ENCODE measurements at regions not wholly inside any gene's neighbourhood (a gene's known extent, or its start where the extent isn't known, plus 50 kb on each side); places are given as distances from the start of the nearest gene placed in this dataset.
A peak's percentile ranks its signal among the peaks of the same experiment; 100 is the strongest.

GRCh38 chr3:72658466-72659100, 189.7 kb downstream of the SHQ1 start:
- no peak overlapping the region for H3K4me3 ChIP-seq (ENCODE audit: low read length)
- Mint-ChIP-seq H3K27ac (no peak overlapping the region), H3K36me3 (ENCODE audit: low read depth) (no peaks in the 10 kb centered on the region), H3K4me1 (peaks cover 14% of the 10 kb centered on the region), H3K9me3 (no peaks in the 10 kb centered on the region), H3K27me3 (ENCODE audit: insufficient read depth) (peaks cover 2% of the 10 kb centered on the region), H3K4me3 (no peak overlapping the region)
- H3K27me3 ChIP-seq (ENCODE audit: control insufficient read depth, insufficient read depth, low read length, poor library complexity, severe bottlenecking) = no peaks in the 10 kb centered on the region
- H3K9ac ChIP-seq (ENCODE audit: extremely low read depth, low read length, poor library complexity, severe bottlenecking) = no peak overlapping the region
- 90 to 98% methylated on average over 6 of the region's 6 CpGs for WGBS, 2 experiments (ENCODE audit: insufficient coverage in 1 of 2, insufficient read length in 1 of 2)
- no peaks in the 10 kb centered on the region for H3K4me1 ChIP-seq (ENCODE audit: control insufficient read depth, insufficient read depth, low read length)
- no peak for DNase-seq
- no peak for TF ChIP-seq CTCF (conservative IDR thresholded peaks at IDR 0.05)
- H3K27ac ChIP-seq (ENCODE audit: low read depth, low read length) = no peak overlapping the region
- H3K9me3 ChIP-seq (ENCODE audit: control insufficient read depth, low read length) = no peaks in the 10 kb centered on the region
- H3K36me3 ChIP-seq (ENCODE audit: control insufficient read depth, insufficient read depth, low read length) = no peaks in the 10 kb centered on the region

GRCh38 chr3:72657666-72658065, 190.6 kb downstream of the SHQ1 start:
- no peak overlapping the region for H3K4me3 Mint-ChIP-seq
- 87 to 90% methylated on average over 3 to 4 of the region's 4 CpGs for WGBS, 2 experiments (ENCODE audit: insufficient coverage in 1 of 2, insufficient read length in 1 of 2)

GRCh38 chr3:72655723-72656122, 192.5 kb downstream of the SHQ1 start:
- no peaks in the 10 kb centered on the region for H3K36me3 ChIP-seq (ENCODE audit: control insufficient read depth, insufficient read depth, low read length)
- no peak overlapping the region for H3K9ac ChIP-seq (ENCODE audit: extremely low read depth, low read length, poor library complexity, severe bottlenecking)
- H3K27ac Mint-ChIP-seq = no peak overlapping the region
- H3K9me3 ChIP-seq (ENCODE audit: control insufficient read depth, low read length) = no peaks in the 10 kb centered on the region
- H3K4me1 ChIP-seq (ENCODE audit: control insufficient read depth, insufficient read depth, low read length) = no peaks in the 10 kb centered on the region
- no peaks in the 10 kb centered on the region for H3K36me3 Mint-ChIP-seq (ENCODE audit: low read depth)
- no peaks in the 10 kb centered on the region for H3K9me3 Mint-ChIP-seq
- no peaks in the 10 kb centered on the region for H3K27me3 ChIP-seq (ENCODE audit: control insufficient read depth, insufficient read depth, low read length, poor library complexity, severe bottlenecking)
- H3K4me1 Mint-ChIP-seq = peaks cover 7% of the 10 kb centered on the region
- peaks cover 2% of the 10 kb centered on the region for H3K27me3 Mint-ChIP-seq (ENCODE audit: insufficient read depth)
- WGBS, 2 experiments (ENCODE audit: insufficient coverage in 1 of 2, insufficient read length in 1 of 2) = 85 to 100% methylated on average over 1 to 6 of the region's 6 CpGs
- H3K4me3 ChIP-seq (ENCODE audit: low read length) = no peak overlapping the region
- peak; percentile 76 for TF ChIP-seq CTCF (conservative IDR thresholded peaks at IDR 0.05)
- DNase-seq = peak; percentile 66
- H3K4me3 Mint-ChIP-seq = no peak overlapping the region
- no peak overlapping the region for H3K27ac ChIP-seq (ENCODE audit: low read depth, low read length)

More at GRCh38 chr3:72657666-72658065, 190.6 kb downstream of the SHQ1 start:
- Histone ChIP-seq H3K4me1 (ENCODE audit: control insufficient read depth, insufficient read depth, low read length) (no peaks in the 10 kb centered on the region), H3K27me3 (ENCODE audit: control insufficient read depth, insufficient read depth, low read length, poor library complexity, severe bottlenecking) (no peaks in the 10 kb centered on the region), H3K36me3 (ENCODE audit: control insufficient read depth, insufficient read depth, low read length) (no peaks in the 10 kb centered on the region), H3K9me3 (ENCODE audit: control insufficient read depth, low read length) (no peaks in the 10 kb centered on the region), H3K27ac (ENCODE audit: low read depth, low read length) (no peak overlapping the region), H3K9ac (ENCODE audit: extremely low read depth, low read length, poor library complexity, severe bottlenecking) (no peak overlapping the region), H3K4me3 (ENCODE audit: low read length) (no peak overlapping the region)
- no peak for DNase-seq
- no peak for TF ChIP-seq CTCF (conservative IDR thresholded peaks at IDR 0.05)
- H3K27ac Mint-ChIP-seq = no peak overlapping the region
- peaks cover 9% of the 10 kb centered on the region for H3K4me1 Mint-ChIP-seq
- no peaks in the 10 kb centered on the region for H3K36me3 Mint-ChIP-seq (ENCODE audit: low read depth)
- H3K27me3 Mint-ChIP-seq (ENCODE audit: insufficient read depth) = peaks cover 2% of the 10 kb centered on the region
- no peaks in the 10 kb centered on the region for H3K9me3 Mint-ChIP-seq
